NCI-H82 treated with DMSO at 0.1 percent for 48 hours (cell line): ENCODE measurements at regions not wholly inside any gene's neighbourhood (a gene's known extent, or its start where the extent isn't known, plus 50 kb on each side); places are given as distances from the start of the nearest gene placed in this dataset.
"Not testable (repeated sequence)": the region's sequence is repeated elsewhere in the genome, so short reads cannot be mapped to it uniquely, and the experiment has no call there.

Source experiments
- DNase-seq: peaks from one replicate; lab custom pipeline; 2025; ENCODE audit not compliant: unreplicated experiment; lab: John Stamatoyannopoulos, UW

DNA sequence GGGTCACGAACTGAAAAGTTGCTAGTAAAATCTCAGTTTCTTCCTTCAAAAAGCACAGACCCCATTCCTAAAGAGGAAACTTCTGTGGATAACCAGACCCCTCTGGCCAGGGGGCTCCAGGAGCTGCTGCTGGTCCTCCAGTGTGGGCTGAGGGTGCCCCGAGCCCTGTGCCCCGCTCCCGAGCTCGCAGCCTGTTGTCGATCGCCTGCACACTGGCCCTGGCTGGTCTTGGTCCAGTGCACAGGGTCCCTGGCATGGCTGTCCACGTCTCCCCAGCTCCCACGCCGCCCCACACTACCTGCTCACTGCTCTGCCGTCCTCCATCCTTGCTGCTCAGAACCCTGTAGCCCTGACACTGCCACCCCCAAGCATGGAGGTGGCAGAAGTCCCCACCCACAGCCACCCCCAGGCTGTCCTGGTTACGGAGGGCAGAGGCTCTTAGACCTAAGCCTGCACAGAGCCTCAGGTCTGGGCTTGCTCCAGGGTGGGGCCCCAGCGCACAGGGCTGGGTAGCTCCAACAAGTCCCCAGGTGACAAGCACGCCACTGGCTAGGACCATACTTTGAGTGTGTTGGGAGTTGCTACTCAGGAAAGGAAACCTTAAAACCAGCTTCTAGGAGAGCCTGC lies 87.0 kb downstream of the PLXNA1 start:
- no peak for DNase-seq

DNA sequence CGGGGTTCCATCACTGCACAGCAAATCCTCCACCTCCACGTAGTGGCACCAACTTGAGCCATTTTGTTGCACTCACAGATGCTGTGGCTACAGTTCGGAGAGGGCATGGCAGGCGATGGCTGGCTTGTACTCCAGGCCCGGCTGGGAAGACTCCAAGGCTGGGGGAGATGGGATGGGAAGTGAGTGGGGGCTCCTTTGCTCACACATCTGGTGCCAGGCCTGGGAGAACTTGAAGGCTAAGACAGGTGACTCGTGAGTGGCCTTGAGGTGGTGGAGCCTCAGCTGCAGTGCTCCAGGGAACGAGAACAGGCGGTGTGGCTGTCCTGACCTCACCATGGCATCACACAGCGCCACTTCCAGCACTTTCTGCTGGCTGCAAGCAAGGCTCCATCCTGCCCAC lies 87.9 kb downstream of the PLXNA1 start:
- no peak for DNase-seq

- no peak for DNase-seq
These were observed 88.7 kb downstream of the PLXNA1 start for GRCh38 chr3:127071597-127072001.

GRCh38 chr3:127072221-127072771 lies 89.4 kb downstream of the PLXNA1 start:
- no peak for DNase-seq

- no peak for DNase-seq
These were observed 90.3 kb downstream of the PLXNA1 start for GRCh38 chr3:127072971-127073783.

DNA sequence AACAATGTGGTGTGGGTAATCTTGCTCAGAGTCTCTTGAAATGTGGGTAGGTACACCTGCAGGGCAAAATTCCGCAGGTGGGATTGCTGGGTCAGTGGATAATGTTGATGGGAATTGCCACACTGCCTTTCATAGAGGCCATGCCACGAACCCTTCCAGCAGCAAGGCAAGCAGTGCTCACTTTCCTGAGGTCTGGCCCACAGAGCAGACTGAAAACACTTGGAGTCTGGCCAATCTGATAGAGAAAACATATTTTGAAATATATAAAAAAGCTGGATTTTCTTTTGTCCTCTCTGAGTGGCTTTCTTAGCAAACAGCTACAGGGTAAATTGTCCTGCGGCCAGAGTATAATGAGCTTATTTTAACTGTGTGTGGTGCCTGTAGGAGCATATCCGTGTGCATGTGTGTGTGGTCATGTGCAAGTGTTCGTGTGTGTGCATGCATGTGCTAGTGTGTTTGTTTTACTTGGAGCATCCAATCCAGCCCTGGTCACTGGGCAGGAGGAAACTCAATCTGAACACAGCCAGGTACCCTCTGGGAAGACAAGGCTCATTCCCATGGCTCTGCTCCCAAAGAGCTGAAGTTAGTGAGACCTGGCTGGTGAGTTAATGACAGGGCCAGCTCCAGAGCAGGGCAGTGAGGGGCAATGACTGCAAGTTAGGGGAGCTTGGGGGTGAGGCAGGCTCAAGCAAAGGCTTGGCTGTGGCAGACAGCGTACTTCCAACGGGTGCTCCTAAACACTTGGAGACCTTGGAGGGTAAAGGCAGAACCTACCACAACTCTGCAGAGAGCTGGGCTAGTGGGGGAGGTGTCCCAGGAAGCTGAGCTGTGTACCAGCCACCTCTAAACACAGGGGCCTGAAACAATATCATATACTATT lies 91.3 kb downstream of the PLXNA1 start:
- no peak for DNase-seq

- DNase-seq: peak; percentile 25
These were observed 92.0 kb downstream of the PLXNA1 start for GRCh38 chr3:127074900-127075360.

DNA sequence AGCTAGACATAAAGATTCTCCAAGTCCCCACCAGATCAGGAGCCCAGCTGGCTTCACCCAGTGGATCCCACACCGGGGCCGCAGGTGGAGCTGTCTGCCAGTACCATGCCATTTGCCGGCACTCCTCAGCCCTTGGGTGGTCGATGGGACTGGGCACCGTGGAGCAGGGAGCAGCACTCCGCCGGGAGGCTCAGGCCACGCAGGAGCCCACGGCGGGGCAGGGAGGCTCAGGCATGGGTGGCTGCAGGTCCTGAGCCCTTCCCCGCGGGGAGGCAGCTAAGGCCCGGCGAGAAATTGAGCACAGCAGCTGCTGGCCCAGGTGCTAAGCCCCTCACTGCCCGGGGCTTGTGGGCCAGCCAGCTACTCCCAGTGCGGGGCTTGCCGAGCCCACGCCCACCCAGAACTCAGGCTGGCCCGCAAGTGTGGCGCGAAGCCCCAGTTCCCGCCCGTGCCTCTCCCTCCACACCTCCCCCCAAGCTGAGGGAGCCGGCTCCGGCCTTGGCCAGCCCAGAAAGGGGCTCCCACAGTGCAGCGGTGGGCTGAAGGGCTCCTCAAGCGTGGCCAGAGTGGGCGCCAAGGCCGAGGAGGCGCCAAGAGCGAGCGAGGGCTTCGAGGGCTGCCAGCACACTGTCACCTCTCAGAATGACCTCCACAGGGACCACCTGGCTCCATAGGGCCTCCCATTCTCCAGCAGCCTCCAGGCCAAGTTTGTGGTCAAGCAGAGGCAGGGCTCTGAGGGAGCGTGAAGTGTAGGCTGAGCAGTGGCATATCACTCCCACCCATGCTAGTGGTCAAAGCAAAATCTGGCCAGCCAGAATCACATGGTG lies 93.5 kb downstream of the PLXNA1 start:
- not testable (repeated sequence) for DNase-seq

GRCh38 chr3:127077068-127077467 lies 94.2 kb downstream of the PLXNA1 start:
- no peak for DNase-seq

- DNase-seq: peak; percentile 98
These were observed 94.7 kb downstream of the PLXNA1 start for GRCh38 chr3:127077505-127078064.

DNA sequence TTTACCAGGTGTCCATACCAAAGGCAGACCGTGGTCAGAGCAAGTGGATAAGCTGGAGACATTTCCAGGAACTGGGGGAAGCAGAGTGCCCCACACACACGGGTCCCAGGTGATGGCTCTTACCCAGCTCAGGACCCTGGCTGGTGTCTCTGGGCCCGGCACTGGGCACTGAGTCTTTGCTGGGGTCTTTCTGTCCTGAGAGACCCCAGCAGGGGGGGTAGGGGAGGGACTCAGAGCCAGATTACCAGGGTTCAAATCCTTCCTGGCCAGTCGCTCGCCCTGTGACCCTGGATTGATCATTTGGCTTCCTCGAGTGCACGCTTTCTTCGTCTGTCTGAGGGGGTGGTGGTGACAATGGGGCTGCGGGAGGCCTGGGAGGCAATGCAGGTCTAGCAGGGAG lies 95.7 kb downstream of the PLXNA1 start:
- DNase-seq: no peak

GRCh38 chr3:127079211-127079610 lies 96.3 kb downstream of the PLXNA1 start:
- DNase-seq: no peak

DNA sequence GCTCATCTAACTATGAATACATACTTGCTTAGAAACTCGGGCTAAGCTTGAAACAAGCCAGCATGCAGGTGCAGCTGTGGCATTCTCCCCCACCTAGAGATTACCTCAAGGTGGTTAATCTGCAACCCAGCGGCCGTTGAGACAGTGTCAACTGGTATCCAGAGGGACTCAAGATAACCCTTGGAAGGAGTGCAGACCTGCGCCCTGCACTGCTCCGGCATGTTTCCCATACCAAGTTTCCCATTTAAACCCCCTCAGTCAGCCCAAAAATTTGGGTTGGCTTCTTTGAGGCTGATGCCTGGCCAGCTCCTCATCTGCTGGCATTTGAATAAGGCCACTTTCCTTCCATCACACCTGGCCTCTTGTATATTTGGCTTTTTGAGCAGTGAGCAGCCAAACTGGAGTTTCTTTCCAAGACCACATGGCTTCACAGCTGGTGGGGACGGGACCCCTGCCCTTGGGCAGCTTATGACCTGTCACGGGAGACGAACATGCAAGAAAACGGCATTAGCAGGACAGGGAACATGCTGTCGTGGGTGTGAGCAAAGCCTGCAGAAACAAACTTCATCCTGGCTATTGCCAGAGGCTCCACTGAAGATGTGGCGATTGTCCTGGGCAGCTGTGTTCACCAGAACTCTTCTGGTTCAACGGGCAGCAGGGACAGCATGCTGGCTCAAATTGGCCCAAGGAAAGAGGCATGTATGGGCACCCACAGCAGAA lies 98.2 kb downstream of the PLXNA1 start:
- no peak for DNase-seq

DNA sequence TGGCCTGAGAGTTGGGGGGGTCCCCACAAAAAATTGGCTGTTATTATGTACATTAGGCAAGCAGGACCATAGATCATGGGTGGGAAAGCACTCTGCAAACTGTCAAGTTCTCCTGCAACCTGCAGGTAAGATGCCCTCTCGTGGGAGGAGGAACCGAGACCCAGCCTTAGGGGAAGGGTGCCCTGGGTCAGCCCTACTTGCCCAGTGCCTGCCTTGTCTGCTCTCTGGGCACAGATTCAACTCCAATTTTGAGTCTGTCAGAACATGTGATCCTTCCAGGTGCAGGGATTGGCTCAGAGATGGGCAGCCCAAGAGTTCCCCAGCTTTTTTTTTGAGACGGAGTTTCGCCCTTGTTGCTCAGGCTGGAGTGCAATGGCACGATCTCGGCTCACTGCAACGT lies 99.2 kb downstream of the PLXNA1 start:
- no peak for DNase-seq

- DNase-seq: no peak
These were observed 101.0 kb downstream of the PLXNA1 start for GRCh38 chr3:127083778-127084397.

DNA sequence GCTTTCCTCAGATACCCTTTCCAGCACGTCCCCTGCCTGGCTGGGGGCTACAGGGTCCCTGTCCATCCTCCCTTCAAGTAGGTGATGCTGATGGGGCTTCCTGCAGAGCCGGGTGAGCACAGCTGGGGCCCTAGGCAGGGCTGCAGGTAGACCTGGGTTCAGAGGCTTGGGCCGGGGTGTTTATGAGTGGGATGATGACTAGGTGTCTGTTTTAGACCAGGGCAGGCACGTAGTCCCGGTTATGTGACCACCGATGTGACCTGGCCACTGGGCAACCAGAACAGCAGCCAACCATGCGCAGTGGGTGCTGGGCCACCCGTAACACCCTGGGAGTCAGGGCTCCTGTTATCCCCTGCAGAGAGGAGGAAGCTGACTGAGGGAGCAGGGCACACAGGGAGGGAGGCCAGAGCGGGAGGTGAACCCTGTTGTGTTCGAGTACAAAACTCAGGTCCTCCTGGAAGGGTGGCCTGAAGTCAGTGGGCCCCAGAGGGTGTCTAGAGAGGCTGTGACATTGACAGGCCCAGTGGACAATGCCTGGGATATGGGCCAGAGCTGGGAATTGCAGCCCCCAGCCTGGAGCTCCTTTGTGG lies 101.6 kb downstream of the PLXNA1 start:
- no peak for DNase-seq

GRCh38 chr3:127085576-127085975 lies 102.7 kb downstream of the PLXNA1 start:
- no peak for DNase-seq

- DNase-seq: not testable (repeated sequence)
These were observed 103.7 kb downstream of the PLXNA1 start for GRCh38 chr3:127086591-127086990.

DNA sequence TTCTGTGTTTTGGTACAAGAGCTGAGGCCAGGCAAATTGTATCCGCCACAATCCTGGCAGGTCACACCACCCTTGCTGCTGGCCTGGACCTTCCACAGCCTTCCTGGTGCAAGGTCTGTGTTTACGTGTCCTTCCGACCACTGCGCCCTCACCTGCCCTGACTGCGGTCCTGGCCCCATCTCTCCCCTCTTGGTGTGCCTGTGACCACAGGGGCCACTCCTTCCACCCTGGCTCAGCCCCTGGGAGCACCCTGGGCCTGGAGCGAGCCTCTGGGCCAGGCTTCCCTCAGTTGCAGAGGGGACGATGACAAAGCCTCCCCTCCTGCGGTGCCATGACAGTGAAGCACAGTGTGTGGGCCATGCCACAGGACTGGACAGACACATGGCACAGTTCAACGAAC lies 104.5 kb downstream of the PLXNA1 start:
- no peak for DNase-seq
